Neural cell (in vitro differentiated cells): ENCODE measurements at regions not wholly inside any gene's neighbourhood (a gene's known extent, or its start where the extent isn't known, plus 50 kb on each side); places are given as distances from the start of the nearest gene placed in this dataset.

Source experiments
- EP300 ChIP-seq: fragments of 450-650 bp; conservative IDR thresholded peaks from 2 replicates; pipeline ENCODE4 v1.6.1; 2014; ENCODE audit warnings: antibody characterized with exemption, mild to moderate bottlenecking, moderate library complexity; ENCODE audit not compliant: poor library complexity, severe bottlenecking
- EZH2 ChIP-seq: fragments of 200-600, 300-800 bp; shearing (Covaris generic), sonication (generic); IDR thresholded peaks from 2 replicates; pipeline ENCODE4 v1.6.1; 2014; ENCODE audit warnings: antibody characterized with exemption, low read length, borderline replicate concordance, mild to moderate bottlenecking; ENCODE audit not compliant: insufficient read depth, poor library complexity, severe bottlenecking
- MXI1 ChIP-seq: fragments of 450-650 bp; conservative IDR thresholded peaks from 2 replicates; pipeline ENCODE4 v1.6.1; 2014; ENCODE audit warnings: antibody characterized with exemption, mild to moderate bottlenecking; ENCODE audit not compliant: poor library complexity, severe bottlenecking
- POLR2AphosphoS5 ChIP-seq: IDR thresholded peaks from 2 replicates; pipeline ENCODE4 v1.6.1; 2012
- RAD21 ChIP-seq: fragments of 450-650 bp; conservative IDR thresholded peaks from 2 replicates; pipeline ENCODE4 v1.6.1; 2014; ENCODE audit warnings: antibody characterized with exemption, mild to moderate bottlenecking, moderate library complexity
- TAF1 ChIP-seq: IDR thresholded peaks from 2 replicates; pipeline ENCODE4 v1.6.1; 2012; ENCODE audit warnings: low read depth
- TF ChIP-seq, protein P1 (sequence below): fragments of 450-650 bp; IDR thresholded peaks from 2 replicates; pipeline ENCODE4 v1.5.1; 2014; ENCODE audit warnings: antibody characterized with exemption, mild to moderate bottlenecking, moderate library complexity; ENCODE audit not compliant: poor library complexity, severe bottlenecking
- TF ChIP-seq, protein P2 (sequence below): IDR thresholded peaks from 2 replicates; pipeline ENCODE4 v1.6.1; 2012; ENCODE audit warnings: borderline replicate concordance

DNA sequence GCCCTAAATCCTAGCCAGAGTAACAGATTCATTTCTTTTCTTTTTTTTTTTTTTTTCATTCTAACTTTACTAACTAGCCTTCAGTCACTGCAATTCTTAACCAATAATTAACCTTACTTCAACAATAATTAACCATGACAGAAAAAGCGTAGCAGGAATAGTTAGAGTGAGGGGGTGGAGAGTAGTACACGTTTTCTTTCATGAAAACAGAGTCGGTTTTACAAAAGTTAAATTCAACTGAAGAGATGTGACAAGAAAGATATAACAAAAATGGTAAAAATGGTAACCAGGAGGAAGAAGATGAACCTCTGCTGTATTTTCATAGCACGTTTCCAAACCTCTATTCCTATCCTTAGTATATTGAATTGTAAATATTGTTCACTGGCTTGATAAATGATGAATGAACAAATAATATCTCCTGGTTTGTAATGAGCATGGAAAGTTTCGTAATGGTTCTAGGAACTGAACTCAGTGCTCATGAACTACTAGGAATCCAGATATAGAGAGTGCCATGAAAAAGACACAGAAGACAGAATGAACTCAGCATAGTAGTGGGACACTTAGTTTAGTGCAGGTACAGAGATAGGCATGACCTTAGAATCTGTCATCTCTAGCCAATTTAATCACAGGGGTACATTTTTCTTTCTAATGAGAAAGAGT is 116.5 kb upstream of the ANO5 start:
- TF ChIP-seq, protein P1, sequence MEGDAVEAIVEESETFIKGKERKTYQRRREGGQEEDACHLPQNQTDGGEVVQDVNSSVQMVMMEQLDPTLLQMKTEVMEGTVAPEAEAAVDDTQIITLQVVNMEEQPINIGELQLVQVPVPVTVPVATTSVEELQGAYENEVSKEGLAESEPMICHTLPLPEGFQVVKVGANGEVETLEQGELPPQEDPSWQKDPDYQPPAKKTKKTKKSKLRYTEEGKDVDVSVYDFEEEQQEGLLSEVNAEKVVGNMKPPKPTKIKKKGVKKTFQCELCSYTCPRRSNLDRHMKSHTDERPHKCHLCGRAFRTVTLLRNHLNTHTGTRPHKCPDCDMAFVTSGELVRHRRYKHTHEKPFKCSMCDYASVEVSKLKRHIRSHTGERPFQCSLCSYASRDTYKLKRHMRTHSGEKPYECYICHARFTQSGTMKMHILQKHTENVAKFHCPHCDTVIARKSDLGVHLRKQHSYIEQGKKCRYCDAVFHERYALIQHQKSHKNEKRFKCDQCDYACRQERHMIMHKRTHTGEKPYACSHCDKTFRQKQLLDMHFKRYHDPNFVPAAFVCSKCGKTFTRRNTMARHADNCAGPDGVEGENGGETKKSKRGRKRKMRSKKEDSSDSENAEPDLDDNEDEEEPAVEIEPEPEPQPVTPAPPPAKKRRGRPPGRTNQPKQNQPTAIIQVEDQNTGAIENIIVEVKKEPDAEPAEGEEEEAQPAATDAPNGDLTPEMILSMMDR = no peak
- TF ChIP-seq POLR2AphosphoS5 (no peak), TAF1 (no peak), MXI1 (no peak), EZH2 (no peak), EP300 (no peak), RAD21 (no peak)
- TF ChIP-seq, protein P2, sequence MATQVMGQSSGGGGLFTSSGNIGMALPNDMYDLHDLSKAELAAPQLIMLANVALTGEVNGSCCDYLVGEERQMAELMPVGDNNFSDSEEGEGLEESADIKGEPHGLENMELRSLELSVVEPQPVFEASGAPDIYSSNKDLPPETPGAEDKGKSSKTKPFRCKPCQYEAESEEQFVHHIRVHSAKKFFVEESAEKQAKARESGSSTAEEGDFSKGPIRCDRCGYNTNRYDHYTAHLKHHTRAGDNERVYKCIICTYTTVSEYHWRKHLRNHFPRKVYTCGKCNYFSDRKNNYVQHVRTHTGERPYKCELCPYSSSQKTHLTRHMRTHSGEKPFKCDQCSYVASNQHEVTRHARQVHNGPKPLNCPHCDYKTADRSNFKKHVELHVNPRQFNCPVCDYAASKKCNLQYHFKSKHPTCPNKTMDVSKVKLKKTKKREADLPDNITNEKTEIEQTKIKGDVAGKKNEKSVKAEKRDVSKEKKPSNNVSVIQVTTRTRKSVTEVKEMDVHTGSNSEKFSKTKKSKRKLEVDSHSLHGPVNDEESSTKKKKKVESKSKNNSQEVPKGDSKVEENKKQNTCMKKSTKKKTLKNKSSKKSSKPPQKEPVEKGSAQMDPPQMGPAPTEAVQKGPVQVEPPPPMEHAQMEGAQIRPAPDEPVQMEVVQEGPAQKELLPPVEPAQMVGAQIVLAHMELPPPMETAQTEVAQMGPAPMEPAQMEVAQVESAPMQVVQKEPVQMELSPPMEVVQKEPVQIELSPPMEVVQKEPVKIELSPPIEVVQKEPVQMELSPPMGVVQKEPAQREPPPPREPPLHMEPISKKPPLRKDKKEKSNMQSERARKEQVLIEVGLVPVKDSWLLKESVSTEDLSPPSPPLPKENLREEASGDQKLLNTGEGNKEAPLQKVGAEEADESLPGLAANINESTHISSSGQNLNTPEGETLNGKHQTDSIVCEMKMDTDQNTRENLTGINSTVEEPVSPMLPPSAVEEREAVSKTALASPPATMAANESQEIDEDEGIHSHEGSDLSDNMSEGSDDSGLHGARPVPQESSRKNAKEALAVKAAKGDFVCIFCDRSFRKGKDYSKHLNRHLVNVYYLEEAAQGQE = no peak
